HL-60 (cell line): ENCODE measurements at regions not wholly inside any gene's neighbourhood (a gene's known extent, or its start where the extent isn't known, plus 50 kb on each side); places are given as distances from the start of the nearest gene placed in this dataset.

ENCODE experiments used
- CTCF ChIP-seq: IDR thresholded peaks from one replicate; pipeline ENCODE4 v1.5.1; 2011; ENCODE audit warnings: low read length, control low read depth, inconsistent platforms; ENCODE audit not compliant: insufficient read depth
- GABPA ChIP-seq: IDR thresholded peaks from 2 replicates; pipeline ENCODE4 v1.6.1; 2012; ENCODE audit warnings: low read depth
- POLR2AphosphoS5 ChIP-seq: IDR thresholded peaks from 2 replicates; pipeline ENCODE4 v1.6.1; 2012; ENCODE audit warnings: low read depth
- TF ChIP-seq, protein P1 (sequence below): IDR thresholded peaks from 2 replicates; pipeline ENCODE4 v1.6.1; 2012; ENCODE audit warnings: low read depth; ENCODE audit not compliant: insufficient replicate concordance

GRCh38 chr18:73232933-73233332 lies 365.1 kb upstream of the NETO1 start:
- no peak for TF ChIP-seq GABPA
- TF ChIP-seq CTCF = no peak
- TF ChIP-seq, protein P1, sequence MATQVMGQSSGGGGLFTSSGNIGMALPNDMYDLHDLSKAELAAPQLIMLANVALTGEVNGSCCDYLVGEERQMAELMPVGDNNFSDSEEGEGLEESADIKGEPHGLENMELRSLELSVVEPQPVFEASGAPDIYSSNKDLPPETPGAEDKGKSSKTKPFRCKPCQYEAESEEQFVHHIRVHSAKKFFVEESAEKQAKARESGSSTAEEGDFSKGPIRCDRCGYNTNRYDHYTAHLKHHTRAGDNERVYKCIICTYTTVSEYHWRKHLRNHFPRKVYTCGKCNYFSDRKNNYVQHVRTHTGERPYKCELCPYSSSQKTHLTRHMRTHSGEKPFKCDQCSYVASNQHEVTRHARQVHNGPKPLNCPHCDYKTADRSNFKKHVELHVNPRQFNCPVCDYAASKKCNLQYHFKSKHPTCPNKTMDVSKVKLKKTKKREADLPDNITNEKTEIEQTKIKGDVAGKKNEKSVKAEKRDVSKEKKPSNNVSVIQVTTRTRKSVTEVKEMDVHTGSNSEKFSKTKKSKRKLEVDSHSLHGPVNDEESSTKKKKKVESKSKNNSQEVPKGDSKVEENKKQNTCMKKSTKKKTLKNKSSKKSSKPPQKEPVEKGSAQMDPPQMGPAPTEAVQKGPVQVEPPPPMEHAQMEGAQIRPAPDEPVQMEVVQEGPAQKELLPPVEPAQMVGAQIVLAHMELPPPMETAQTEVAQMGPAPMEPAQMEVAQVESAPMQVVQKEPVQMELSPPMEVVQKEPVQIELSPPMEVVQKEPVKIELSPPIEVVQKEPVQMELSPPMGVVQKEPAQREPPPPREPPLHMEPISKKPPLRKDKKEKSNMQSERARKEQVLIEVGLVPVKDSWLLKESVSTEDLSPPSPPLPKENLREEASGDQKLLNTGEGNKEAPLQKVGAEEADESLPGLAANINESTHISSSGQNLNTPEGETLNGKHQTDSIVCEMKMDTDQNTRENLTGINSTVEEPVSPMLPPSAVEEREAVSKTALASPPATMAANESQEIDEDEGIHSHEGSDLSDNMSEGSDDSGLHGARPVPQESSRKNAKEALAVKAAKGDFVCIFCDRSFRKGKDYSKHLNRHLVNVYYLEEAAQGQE = no peak
- TF ChIP-seq POLR2AphosphoS5 = no peak
